Stimulated activated CD4-positive, alpha-beta T cell treated with anti-CD3 and anti-CD28 coated beads, TNF-alpha, amount 100 ng/mL, for 1 hour (primary cell): ENCODE measurements at regions not wholly inside any gene's neighbourhood (a gene's known extent, or its start where the extent isn't known, plus 50 kb on each side); places are given as distances from the start of the nearest gene placed in this dataset.

Source experiments
- DNase-seq, 3 donors: peaks; one replicate each; pipeline ENCODE4 v3.0.0-alpha.2; 2020; ENCODE audit warnings: low read depth in 3 of 3, low spot score in 1 of 3

DNA sequence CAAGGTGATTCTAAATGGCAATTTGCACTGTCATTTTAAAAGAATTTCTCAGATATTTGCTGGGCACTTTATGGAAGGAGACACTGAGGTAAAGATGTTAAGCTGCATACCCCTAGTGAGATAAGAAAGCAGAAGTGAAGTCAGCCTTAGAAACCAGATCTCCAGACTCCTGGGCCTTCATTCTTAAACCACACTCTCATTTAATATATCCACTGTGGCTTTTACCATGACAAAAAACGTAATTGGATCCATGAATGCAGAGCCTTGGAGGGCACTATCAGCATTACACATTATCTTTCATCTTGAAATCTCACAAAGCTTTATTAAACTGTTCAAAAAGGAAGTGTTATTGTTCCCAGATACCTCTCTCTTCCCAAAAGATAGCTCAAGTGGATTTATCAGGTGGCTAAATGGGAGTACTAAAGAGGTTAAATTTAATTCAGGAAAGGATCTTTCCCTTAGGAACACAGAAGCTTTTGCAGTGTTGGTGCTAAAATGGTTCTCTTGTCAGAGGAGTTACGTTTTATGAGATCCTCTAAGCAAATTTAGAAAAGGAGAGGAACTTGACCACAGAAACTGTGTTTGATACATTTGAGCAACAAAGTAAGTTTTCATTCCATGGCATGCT lies 1060.4 kb downstream of the EFNB2 start:
- DNase-seq = no peak

DNA sequence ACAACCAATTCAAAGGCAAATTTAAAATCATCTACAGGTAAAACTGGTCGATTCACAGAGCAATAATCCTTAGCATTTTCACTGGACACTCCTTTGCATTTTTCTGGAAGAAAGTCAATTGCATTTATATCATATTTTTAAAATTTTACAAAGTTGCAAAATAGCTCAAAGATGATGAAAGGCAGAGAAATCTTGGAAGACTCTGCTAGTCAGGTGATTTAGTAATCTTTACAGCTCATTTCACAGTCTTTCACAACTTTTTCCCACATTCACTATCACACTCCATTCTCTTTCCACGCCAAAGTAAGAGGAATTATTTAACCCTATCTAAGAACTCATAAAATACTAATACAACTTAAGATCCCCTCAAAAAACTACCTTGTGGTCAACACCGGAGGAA lies 1063.8 kb downstream of the EFNB2 start:
- DNase-seq = no peak

DNA sequence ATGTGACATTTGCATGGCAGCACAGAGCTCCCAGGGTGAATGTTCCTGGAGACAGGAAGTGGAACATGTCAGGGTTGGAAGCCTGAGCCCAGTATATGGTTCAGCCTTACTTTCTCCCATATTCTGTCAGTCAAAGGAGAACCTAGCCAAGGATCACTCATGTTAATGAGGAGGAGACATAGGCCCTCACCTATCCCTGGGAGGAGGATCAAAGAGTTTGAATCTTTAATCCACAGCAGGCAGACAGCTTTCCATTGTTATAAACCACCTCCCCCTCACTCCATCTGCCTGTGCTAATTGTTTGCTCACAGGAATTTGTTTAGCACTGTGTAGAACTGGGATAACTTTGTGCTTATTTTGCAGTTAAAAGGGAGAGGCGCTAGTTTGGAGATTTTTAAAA lies 1069.1 kb downstream of the EFNB2 start:
- DNase-seq = no peak

DNA sequence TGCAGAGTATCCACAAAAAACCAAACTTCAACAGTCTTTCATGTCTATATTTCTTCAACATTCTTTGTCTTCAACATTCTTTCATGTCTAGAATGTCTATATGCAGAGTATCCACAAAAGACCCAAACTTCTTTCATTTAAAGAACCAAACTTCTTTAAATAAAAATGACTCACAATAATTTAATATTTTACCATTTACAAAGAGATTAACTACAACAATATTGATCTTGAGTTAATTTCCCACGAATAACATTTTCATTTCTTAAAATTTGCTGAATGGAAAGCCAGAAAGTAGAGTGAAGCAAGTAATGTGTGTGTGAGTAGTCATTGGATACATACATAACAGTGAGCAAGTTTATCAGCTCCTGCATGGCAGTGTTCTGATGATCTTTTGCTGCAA lies 1069.7 kb downstream of the EFNB2 start, which contains the start of gene DAOA:
Gene DAOA (plus strand): TSS at position 301 of the 400 bp plus-strand sequence.
- DNase-seq = no peak

DNA sequence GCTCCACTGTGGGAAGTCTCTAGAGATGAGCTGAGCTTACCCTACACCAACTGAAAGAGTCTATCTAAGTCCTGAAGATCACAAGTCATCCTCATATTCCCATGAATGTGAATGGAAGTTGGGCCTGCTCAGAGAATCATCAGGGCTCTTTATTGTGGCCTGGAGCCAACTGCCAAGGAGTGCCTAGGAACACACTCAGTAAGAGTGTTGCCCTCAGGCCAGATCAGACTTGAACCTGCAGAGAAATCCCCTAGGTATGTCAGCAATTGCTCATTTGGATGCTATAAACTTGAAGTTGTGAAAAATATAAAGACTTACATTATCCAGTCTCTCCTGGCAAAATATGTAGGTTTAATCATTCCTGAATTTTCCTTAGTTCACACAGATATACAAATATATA lies 1070.2 kb downstream of the EFNB2 start:
- no peak for DNase-seq

DNA sequence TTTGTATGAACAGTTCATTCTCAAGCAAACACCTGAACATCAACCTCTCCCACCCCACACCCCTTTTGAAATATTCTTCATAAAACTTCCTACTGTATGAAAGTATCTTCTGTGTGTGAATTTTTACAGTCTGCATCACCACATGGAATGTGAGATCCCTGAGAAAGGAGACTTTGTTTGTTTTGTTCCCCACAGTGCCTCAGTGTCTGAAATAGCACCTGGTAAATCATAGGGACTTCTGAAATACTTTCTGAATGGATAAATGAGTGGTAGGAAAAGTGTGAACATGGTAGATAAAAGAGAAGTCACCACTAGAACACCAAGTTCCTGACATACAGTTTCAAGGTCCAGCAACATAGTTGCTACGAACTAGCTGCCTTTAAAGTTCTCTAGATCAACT lies 1071.2 kb downstream of the EFNB2 start:
- no peak for DNase-seq

DNA sequence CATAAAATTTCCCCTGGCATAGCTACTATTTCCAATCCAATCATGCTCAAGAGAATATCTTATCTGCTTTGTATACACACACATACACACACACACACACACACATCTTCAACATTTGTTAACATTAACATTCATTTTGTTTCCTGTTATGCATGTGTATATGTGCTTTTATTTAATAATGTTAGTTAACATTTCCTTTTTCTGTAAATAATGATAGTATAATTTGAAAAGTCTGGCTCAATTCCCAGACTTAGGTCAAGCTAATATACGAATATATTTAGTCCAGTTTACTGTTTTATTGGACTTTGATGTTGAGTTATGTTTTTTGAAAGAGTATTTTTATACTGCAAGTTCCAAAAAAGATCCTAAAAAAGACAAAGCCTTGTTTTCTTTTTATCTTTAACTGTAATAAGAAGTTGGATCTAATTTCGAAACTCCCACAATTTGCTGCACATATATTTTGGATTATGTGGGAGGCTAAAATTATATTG lies 1072.4 kb downstream of the EFNB2 start:
- no peak for DNase-seq

DNA sequence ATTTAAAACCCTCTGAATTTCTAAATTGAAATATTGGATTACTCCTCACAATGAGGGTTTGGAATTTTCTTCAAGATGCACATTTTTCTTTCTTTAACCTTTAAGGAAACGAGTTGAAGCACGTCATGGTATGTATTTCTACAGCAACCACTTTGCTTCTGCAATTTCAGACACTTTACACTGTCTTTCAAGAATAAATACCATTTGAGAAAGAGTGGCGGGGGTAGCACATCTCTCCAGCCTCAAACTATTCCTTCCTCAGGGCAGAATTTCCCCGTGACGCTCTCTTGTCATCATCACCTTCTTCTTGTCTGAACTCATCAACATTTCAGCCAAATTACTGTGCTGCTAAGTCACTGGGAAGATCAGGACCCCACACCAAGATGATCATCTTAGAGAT lies 1073.4 kb downstream of the EFNB2 start:
- no peak for DNase-seq

DNA sequence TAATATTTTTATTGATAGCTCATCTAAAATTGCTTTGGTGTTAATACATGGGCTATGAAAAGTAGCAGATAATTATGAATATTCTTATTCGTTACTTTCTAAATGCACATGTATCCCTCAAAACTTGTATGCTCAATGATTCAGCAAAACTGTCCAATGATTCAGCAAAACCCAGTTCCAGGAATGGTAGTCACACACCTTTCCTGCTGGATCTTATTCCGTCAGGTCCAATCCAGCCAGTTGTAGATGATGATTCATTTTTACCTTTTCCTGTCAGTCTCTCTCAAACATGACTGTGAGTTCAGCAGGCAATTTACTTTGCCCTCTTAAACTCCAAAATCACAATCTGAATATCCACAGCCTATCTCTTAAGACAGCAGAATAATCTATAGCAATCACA lies 1082.6 kb downstream of the EFNB2 start:
- DNase-seq = no peak

DNA sequence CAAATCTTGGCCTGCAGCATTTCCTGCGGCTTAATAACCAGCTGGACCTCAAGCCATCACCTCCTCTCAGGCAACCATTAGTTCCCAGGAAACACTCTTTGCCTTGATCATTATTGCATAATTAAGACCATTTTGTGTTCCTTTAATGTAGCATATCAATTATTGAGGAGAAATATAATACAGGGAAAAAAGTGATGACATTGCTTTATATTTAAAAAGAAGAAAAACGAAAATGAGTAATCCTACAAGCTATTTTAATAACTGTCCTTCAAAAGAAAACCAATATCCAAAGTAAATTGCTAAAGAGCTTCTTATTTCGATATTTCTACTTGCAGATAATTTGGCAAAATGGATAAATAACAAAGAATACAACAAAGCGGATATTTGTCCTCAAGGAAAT lies 1084.7 kb downstream of the EFNB2 start:
- no peak for DNase-seq

DNA sequence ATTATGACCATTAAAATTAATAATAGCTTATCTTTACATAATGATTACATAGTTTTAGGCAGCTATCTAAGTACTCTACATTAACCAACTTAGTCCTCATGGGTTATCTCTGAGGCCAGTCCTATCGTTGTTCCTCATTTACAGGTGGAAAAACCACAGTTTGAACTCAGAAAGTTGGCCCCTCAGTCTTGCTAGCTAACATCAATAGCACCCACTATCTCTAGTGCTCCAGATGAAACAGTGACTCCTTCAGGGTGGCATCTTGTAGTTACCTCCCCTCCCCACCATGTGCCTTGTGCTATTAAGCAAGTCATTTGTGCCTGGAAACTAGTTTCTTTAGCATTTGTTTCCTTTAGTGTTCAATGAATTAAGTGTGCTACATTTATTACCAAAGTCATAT lies 1086.7 kb downstream of the EFNB2 start:
- no peak for DNase-seq

DNA sequence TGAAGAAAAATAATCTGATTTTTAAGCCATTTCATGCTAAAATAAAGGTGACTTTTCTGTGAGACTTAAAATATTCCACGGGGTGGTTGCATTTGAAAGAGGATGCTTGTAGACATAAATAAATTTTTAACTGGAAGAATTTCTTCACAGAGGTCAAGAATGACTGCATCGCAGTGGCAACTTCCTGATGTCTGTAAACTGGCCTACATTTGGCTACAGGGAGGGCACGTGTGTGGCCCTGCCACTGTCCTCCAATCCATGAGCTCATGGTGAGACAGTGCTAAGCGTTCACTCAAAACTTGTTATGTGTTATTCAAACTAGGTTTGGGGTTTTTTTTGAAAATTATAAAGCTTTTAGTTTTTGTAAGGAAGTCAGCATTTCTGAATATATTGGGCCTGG lies 1089.3 kb downstream of the EFNB2 start:
- no peak for DNase-seq

DNA sequence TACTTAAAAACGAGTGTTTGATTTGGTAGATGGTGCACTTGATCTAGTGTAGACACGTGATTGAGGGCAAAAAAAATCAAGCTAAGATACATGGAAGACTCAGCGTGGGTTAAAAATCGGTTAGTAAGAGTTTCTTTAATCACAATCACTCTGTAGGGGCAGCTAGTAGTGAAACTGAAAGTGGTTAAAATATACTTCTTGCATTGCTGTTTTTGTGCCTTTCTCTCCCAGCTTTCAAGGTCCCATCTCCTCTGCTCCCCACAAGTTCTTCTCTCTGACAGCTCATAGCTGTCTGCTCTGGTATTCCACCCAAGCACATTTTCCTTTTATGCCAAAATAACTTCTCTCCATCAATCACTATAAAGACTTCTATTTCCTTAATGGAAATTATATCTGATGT lies 1089.7 kb downstream of the EFNB2 start:
- DNase-seq = no peak

DNA sequence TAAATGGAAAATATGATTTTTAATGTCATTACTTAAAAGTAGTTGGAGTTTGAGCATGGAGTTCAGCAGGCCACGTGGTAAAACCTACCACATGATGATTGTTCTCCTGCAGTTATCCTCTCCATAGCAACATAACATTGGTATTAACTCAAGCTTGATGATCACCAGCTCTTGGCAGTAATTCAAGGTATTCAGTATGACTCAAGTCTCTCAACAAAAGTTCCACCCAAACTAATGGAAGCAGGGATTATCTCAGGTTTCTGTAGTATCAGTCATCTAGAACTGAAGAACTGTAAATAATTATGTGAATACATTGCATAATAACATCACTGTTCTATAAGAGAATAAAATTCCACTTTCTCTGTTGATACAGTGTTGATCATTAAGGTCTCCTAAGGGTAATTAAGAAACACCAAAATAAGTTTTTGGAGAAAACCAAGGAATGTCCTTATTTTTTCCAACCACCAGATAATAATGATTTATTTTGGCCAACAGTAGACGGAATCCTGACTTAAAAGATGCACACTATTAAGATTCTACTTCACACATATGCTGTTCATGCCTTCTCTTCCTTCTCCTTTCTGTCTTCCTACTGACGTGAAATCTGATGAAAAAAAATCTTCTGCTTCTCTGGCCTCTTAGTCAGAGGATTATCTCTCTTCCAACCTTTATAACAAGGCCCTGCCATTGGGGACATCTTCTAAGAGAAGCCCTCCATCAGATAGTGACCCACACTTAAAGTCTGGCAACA lies 1092.3 kb downstream of the EFNB2 start:
- DNase-seq = no peak

DNA sequence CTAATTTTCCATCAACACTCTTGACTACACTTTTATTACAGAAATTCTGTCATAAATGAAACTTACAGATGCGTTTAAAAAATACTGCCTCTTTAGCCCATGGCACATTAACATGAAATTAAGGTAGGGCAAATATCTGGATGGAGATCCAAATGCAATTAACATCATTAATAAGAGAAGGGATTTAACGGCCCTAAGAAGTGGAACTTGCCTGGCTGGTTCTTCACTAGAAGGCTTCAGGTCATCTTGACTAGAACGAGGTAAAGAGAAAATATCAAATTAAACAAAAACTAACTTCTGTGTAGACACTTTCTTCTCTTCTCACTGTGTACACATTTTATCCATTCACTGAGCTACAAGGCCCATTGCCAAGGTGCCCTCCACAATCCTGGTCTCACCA lies 1093.4 kb downstream of the EFNB2 start:
- DNase-seq = no peak

DNA sequence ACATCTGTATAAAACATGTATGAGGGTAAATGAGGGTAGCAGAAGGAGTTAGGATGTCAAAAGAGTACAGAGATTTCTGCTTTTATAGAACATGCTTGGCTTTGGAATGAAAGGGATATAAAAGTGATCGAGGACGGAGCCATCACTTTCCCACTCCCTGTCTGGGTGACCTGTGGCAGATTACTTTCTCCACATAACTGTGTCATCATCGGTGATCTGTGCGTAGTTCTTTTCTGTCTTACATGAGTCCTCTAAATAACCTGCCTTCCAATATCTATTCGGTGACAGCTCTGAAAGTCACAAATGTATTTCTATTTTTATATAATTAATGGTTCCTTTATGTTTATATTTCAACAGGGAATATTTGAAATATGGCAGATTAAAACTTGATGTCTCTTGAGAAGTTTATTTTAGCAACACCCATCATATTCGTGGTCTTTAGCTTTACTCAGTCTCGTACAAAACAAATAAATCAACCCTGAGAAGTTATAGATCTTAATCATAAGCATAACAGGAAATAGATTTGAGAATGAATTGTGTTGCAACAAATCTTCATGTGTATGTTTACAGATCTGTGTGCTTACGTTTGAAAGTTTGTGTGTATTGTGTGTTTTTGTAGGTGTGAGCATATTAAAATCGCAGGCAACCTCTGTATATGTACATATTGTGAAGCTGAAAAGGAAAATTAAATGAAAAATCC lies 1094.3 kb downstream of the EFNB2 start:
- no peak for DNase-seq

DNA sequence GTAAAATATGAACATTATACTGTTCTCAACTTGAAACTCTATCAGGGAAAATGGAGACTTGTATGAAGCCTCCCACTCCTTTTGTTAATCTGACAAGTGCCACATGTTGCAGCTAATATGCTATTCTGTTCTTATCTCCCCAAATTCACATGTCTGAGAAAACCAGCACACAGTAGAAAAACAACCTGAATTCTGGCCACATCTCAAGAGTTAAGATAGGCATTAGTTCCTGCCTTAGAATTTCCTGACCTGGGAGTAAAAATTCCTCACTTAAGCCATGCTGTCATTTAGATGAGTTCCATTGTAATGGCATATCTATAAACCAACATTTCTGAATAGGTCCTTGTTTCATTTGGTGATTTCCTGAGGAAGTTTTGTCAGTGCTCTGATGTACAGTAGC lies 1098.5 kb downstream of the EFNB2 start:
- no peak for DNase-seq

DNA sequence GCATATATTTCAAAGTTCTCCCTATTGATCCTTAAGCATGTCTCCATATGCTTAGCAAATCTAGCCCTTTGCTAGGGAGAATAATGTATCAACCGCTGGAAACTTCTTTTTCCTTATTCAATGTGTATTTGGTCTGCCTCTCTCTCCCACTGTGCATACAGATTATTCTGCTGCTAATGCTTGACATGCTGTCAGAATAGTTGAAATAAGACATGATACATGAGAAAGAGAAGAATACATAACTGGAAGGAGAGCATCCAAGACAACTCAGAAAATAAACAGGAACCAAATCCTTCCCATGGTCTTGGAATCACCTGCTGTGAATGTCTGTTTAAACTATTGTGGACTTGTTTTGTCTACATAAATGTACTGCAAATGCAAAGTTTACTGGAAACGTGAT lies 1103.0 kb downstream of the EFNB2 start:
- DNase-seq = no peak

DNA sequence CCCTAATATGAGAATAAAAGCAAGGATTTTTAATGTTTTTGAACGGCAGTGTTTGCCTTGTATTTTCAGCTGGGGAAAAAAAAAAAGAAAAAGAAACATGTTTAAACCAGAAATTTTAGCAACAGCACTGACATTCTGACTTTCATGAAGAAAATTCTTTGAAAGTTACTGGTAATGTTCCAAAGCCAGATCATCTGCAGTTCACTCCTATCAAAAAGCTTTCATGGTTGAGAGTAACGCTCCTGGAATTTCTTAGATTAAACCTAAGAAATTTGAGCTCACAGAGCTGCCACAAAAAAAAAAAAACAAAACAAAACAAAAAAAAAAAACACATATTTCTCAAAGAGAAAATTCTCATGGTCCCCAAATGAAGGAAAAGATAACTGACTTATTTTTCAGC lies 1106.7 kb downstream of the EFNB2 start:
- no peak for DNase-seq

DNA sequence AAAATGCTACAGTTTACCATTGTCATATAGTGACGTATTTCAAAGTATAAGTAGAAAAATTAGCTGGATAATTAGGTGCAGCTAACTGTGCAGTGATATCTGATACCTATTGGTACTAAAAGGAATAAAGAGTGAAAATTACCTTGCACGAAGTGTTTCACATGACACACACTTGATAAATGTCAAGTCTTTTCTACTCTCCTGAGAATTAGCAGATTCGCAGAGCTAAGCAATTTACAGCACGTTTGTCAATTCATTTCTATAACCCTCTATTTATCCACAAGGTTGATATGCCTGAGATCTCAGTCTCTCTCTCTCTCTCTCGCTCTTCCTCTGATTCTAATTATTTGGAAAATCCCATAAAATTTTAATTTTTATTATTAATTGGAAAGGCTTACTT lies 1109.0 kb downstream of the EFNB2 start:
- no peak for DNase-seq

DNA sequence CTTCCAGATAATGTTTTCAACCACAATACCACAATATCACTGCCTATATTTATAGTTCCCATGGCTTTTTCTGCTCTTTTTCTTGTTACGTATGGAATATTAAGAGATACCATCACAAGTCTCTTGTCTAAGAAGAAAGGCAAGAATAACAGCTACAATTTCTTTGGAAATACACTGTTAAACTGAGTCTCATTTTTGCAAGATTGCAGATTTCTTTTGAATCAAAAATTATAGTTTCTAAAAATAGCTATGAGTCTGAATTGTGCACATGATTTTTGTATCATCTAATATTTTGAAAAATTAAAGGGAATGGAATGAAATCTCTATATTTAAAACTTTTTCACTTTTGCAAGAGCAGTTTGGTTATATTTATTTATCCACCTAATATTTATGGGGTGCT lies 1120.8 kb downstream of the EFNB2 start:
- DNase-seq = no peak

DNA sequence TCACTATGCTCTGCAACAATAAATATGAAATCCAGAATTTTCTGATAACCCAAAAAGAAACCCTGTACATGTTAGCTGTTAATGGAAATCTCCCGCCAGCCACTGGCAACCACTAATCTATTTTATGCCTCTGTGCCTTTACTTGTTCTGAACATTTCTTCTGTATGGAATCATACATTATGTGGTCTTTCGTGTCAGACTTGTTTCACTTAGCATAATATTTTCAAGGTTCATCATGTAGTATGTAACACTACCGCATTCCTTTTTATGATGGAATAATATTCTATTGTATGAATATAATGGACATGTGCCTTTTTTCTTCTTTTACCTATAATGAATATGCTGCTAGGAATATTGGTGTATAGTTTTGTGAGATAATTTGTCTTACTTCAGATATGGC lies 1123.3 kb downstream of the EFNB2 start:
- no peak for DNase-seq
